ENCODE measurements at regions not wholly inside any gene's neighbourhood (a gene's known extent, or its start where the extent isn't known, plus 50 kb on each side); places are given as distances from the start of the nearest gene placed in this dataset.
"Not testable (repeated sequence)": the region's sequence is repeated elsewhere in the genome, so short reads cannot be mapped to it uniquely, and the experiment has no call there.

DNA sequence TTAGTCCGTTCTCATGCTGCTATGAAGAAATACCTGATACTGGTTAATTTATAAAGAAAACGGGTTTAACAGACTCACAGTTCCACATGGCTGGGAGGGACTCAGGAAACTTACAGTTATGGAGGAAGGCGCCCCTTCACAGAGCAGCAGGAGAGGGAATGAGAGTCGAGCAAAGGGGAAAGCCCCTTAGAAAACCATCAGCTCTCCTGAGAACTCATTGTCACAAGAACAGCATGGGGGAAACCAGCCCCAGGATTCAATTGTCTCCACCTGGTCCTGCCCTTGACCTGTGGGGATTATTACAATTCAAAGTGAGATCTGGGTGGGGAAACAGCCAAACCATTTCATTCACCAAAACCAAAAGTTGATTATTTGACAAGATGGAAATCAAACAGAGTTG is 101.8 kb downstream of the ATP6V0E2 start:
- TF ChIP-seq, protein P1, sequence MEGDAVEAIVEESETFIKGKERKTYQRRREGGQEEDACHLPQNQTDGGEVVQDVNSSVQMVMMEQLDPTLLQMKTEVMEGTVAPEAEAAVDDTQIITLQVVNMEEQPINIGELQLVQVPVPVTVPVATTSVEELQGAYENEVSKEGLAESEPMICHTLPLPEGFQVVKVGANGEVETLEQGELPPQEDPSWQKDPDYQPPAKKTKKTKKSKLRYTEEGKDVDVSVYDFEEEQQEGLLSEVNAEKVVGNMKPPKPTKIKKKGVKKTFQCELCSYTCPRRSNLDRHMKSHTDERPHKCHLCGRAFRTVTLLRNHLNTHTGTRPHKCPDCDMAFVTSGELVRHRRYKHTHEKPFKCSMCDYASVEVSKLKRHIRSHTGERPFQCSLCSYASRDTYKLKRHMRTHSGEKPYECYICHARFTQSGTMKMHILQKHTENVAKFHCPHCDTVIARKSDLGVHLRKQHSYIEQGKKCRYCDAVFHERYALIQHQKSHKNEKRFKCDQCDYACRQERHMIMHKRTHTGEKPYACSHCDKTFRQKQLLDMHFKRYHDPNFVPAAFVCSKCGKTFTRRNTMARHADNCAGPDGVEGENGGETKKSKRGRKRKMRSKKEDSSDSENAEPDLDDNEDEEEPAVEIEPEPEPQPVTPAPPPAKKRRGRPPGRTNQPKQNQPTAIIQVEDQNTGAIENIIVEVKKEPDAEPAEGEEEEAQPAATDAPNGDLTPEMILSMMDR (conservative IDR thresholded peaks at IDR 0.05 in 1 of 2, IDR thresholded peaks at IDR 0.05 in 1 of 2; ENCODE audit: extremely low read depth in 1 of 2, insufficient read depth in 1 of 2, low read depth in 1 of 2, low read length in 2 of 2) = not testable (repeated sequence)
- not testable (repeated sequence) for TF ChIP-seq EZH2 (IDR thresholded peaks at IDR 0.05; ENCODE audit: borderline replicate concordance, low read length)

Data from mammary epithelial cell (primary cell).